Gastroesophageal sphincter (tissue), 4 donors: ENCODE measurements at regions not wholly inside any gene's neighbourhood (a gene's known extent, or its start where the extent isn't known, plus 50 kb on each side); places are given as distances from the start of the nearest gene placed in this dataset.

ENCODE experiments used
- ATAC-seq: fragments of 150-250 bp; one replicate; pipeline ENCODE4 v1.9.1; 2016; ENCODE audit warnings: mild to moderate bottlenecking, moderate library complexity
- H3K27ac ChIP-seq, 4 donors: fragments of 200-600 bp; sonication (generic) in 3 of 4; 1 replicate in 3 of 4; 2 replicates in 1 of 4; pipeline ENCODE4 v1.5.1; 2016 to 2019
- H3K27me3 ChIP-seq: fragments of 200-600 bp; sonication (generic); one replicate; pipeline ENCODE4 v1.5.1; 2019
- H3K36me3 ChIP-seq, 2 donors: fragments of 200-600 bp; sonication (generic); one replicate each; pipeline ENCODE4 v1.5.1; 2019; ENCODE audit warnings: control low read depth in 1 of 2
- H3K4me1 ChIP-seq, 3 donors: fragments of 200-600 bp; sonication (generic); 1 replicate in 2 of 3; 2 replicates in 1 of 3; pipeline ENCODE4 v1.5.1; 2016 to 2019; ENCODE audit warnings: control low read depth in 2 of 3
- H3K4me3 ChIP-seq, 2 donors: fragments of 200-600 bp; sonication (generic); one replicate each; pipeline ENCODE4 v1.5.1; 2019; ENCODE audit warnings: mild to moderate bottlenecking in 1 of 2, moderate library complexity in 1 of 2
- H3K9me3 ChIP-seq, 3 donors: fragments of 200-600 bp; sonication (generic); one replicate each; pipeline ENCODE4 v1.5.1; 2017 to 2019; ENCODE audit warnings: control low read depth in 2 of 3
- CTCF ChIP-seq, 4 experiments: fragments of 200-600 bp in 2 of 4; fragments of 450-650 bp in 2 of 4; sonication (generic) in 1 of 4; IDR thresholded peaks; one replicate each; pipeline ENCODE4 v1.5.1; 2017 to 2019; ENCODE audit warnings: antibody characterized with exemption in 4 of 4, mild to moderate bottlenecking in 2 of 4, moderate library complexity in 2 of 4
- EP300 ChIP-seq: sonication (generic); formaldehyde crosslinking; IDR thresholded peaks from one replicate; pipeline ENCODE4 v1.6.1; 2017; ENCODE audit warnings: antibody characterized with exemption, mild to moderate bottlenecking
- POLR2A ChIP-seq, 2 donors: fragments of 450-650 bp; IDR thresholded peaks; one replicate each; pipeline ENCODE4 v1.6.1; 2017; ENCODE audit warnings: antibody characterized with exemption in 2 of 2, mild to moderate bottlenecking in 2 of 2, moderate library complexity in 1 of 2
- POLR2AphosphoS5 ChIP-seq: sonication (generic); formaldehyde crosslinking; IDR thresholded peaks from one replicate; pipeline ENCODE4 v1.6.1; 2017; ENCODE audit warnings: antibody characterized with exemption
- WGBS, 2 donors: methylation state at CpG; one replicate each; pipeline ENCODE4 v1.1.5; 2018; ENCODE audit warnings: low coverage in 1 of 2; 5-methylcytosine and 5-hydroxymethylcytosine counted together

- H3K36me3 ChIP-seq, result no peaks in the 10 kb centered on the region
- no peak for ATAC-seq
- peaks cover 0 to 6% (median 0%) of the 10 kb centered on the region in 3 donors for H3K4me1 ChIP-seq
- no peak for TF ChIP-seq POLR2AphosphoS5
- no peak for TF ChIP-seq CTCF (IDR thresholded peaks at IDR 0.05)
- no peak for TF ChIP-seq EP300
- no peak for TF ChIP-seq POLR2A (IDR thresholded peaks at IDR 0.05)
- H3K27ac ChIP-seq, result no peak overlapping the region
- WGBS, 2 donors, result 79 to 100% methylated on average over 2 of the region's 2 CpGs
- no peaks in the 10 kb centered on the region for H3K27me3 ChIP-seq
- H3K9me3 ChIP-seq, result peaks cover 0 to 3% (median 0%) of the 10 kb centered on the region in 3 donors
- H3K4me3 ChIP-seq, result no peak overlapping the region
Observed at GRCh38 chr6:22632581-22633145, 63.3 kb downstream of the HDGFL1 start.

- ATAC-seq, result no peak
- Histone ChIP-seq H3K27me3 (no peaks in the 10 kb centered on the region), H3K36me3 (no peaks in the 10 kb centered on the region), H3K9me3 (no peaks in the 10 kb centered on the region), H3K4me3 (no peak overlapping the region), H3K4me1 (peaks cover 0 to 6% (median 0%) of the 10 kb centered on the region in 3 donors), H3K27ac (no peak overlapping the region)
- 34 to 59% methylated on average over 2 to 4 of the region's 4 CpGs for WGBS, 2 donors
- TF ChIP-seq POLR2AphosphoS5 (no peak), POLR2A (IDR thresholded peaks at IDR 0.05) (no peak), EP300 (no peak), CTCF (IDR thresholded peaks at IDR 0.05) (no peak)
Observed at GRCh38 chr6:22636452-22636851, 67.1 kb downstream of the HDGFL1 start.

GRCh38 chr6:22637782-22638181 lies 68.4 kb downstream of the HDGFL1 start:
- WGBS, 2 donors, result 87 to 93% methylated on average over 4 to 6 of the region's 6 CpGs
- ATAC-seq, result no peak

GRCh38 chr6:22638320-22638719 lies 69.0 kb downstream of the HDGFL1 start:
- TF ChIP-seq POLR2A (IDR thresholded peaks at IDR 0.05) (no peak), CTCF (IDR thresholded peaks at IDR 0.05) (no peak)
- H3K36me3 ChIP-seq, result no peaks in the 10 kb centered on the region
- H3K27ac ChIP-seq, result no peak overlapping the region
- H3K4me1 ChIP-seq, result no peaks in the 10 kb centered on the region
- H3K27me3 ChIP-seq, result no peaks in the 10 kb centered on the region
- H3K4me3 ChIP-seq, result no peak overlapping the region
- 82 to 92% methylated on average over 2 to 3 of the region's 3 CpGs for WGBS, 2 donors
- no peak for ATAC-seq
- no peaks in the 10 kb centered on the region for H3K9me3 ChIP-seq

More at GRCh38 chr6:22637782-22638181, 68.4 kb downstream of the HDGFL1 start:
- no peaks in the 10 kb centered on the region for H3K9me3 ChIP-seq
- H3K36me3 ChIP-seq, result no peaks in the 10 kb centered on the region
- H3K4me1 ChIP-seq, result no peaks in the 10 kb centered on the region
- H3K4me3 ChIP-seq, result no peak overlapping the region
- TF ChIP-seq POLR2A (IDR thresholded peaks at IDR 0.05), result no peak
- no peak for TF ChIP-seq EP300
- no peak for TF ChIP-seq POLR2AphosphoS5
- TF ChIP-seq CTCF (IDR thresholded peaks at IDR 0.05), result no peak
- no peaks in the 10 kb centered on the region for H3K27me3 ChIP-seq
- H3K27ac ChIP-seq, result no peak overlapping the region

- Histone ChIP-seq H3K9me3 (no peaks in the 10 kb centered on the region), H3K4me3 (no peak overlapping the region), H3K27me3 (no peaks in the 10 kb centered on the region), H3K27ac (no peak overlapping the region), H3K4me1 (no peaks in the 10 kb centered on the region), H3K36me3 (no peaks in the 10 kb centered on the region)
- TF ChIP-seq EP300 (no peak), CTCF (IDR thresholded peaks at IDR 0.05) (no peak), POLR2A (IDR thresholded peaks at IDR 0.05) (no peak), POLR2AphosphoS5 (no peak)
- no peak for ATAC-seq
- WGBS, 2 donors, result 74 to 83% methylated on average over 2 of the region's 2 CpGs
Observed at GRCh38 chr6:22642254-22642653, 72.9 kb downstream of the HDGFL1 start.
